ENCODE measurements at regions not wholly inside any gene's neighbourhood (a gene's known extent, or its start where the extent isn't known, plus 50 kb on each side); places are given as distances from the start of the nearest gene placed in this dataset.

DNA sequence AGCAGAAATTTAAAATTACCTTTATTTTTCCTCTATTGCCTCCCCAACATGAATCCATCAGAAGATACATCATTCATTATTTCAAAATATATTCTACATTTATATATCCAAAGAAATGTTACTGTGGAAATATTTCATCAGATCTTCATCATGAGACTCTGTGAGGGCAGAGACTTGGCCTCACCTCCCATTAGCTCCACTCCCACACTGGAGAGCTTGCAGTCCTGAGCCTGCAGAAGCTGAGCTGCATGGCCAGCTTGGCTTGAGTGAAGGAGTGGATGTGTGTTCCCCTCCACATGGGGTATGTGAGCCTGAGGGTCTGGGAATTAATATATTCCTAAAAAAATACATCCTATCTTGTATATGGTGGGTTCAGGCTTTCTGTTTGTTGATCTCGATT is 961.9 kb downstream of the TMEM121 start:
- TF ChIP-seq ZFP36 (IDR thresholded peaks at IDR 0.05; ENCODE audit: borderline replicate concordance, partially characterized antibody) (no peak), FOSL2 (IDR thresholded peaks at IDR 0.05) (no peak), FOSL2 (CRISPR knock-in tag; IDR thresholded peaks at IDR 0.05) (no peak), NR3C1 (IDR thresholded peaks at IDR 0.05) (no peak), RCOR1 (IDR thresholded peaks at IDR 0.05; ENCODE audit: low read depth, low read length) (no peak)
- TF ChIP-seq, protein P1, sequence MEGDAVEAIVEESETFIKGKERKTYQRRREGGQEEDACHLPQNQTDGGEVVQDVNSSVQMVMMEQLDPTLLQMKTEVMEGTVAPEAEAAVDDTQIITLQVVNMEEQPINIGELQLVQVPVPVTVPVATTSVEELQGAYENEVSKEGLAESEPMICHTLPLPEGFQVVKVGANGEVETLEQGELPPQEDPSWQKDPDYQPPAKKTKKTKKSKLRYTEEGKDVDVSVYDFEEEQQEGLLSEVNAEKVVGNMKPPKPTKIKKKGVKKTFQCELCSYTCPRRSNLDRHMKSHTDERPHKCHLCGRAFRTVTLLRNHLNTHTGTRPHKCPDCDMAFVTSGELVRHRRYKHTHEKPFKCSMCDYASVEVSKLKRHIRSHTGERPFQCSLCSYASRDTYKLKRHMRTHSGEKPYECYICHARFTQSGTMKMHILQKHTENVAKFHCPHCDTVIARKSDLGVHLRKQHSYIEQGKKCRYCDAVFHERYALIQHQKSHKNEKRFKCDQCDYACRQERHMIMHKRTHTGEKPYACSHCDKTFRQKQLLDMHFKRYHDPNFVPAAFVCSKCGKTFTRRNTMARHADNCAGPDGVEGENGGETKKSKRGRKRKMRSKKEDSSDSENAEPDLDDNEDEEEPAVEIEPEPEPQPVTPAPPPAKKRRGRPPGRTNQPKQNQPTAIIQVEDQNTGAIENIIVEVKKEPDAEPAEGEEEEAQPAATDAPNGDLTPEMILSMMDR (IDR thresholded peaks at IDR 0.05): no peak
- TF ChIP-seq, protein P2, sequence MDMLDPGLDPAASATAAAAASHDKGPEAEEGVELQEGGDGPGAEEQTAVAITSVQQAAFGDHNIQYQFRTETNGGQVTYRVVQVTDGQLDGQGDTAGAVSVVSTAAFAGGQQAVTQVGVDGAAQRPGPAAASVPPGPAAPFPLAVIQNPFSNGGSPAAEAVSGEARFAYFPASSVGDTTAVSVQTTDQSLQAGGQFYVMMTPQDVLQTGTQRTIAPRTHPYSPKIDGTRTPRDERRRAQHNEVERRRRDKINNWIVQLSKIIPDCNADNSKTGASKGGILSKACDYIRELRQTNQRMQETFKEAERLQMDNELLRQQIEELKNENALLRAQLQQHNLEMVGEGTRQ (IDR thresholded peaks at IDR 0.05): no peak
